Fibroblast of skin of right biceps (primary cell): ENCODE measurements at regions not wholly inside any gene's neighbourhood (a gene's known extent, or its start where the extent isn't known, plus 50 kb on each side); places are given as distances from the start of the nearest gene placed in this dataset.
"Not testable (repeated sequence)": the region's sequence is repeated elsewhere in the genome, so short reads cannot be mapped to it uniquely, and the experiment has no call there.

Source experiments
- DNase-seq: peaks from one replicate; pipeline ENCODE4 v3.0.0-alpha.2; 2013

DNA sequence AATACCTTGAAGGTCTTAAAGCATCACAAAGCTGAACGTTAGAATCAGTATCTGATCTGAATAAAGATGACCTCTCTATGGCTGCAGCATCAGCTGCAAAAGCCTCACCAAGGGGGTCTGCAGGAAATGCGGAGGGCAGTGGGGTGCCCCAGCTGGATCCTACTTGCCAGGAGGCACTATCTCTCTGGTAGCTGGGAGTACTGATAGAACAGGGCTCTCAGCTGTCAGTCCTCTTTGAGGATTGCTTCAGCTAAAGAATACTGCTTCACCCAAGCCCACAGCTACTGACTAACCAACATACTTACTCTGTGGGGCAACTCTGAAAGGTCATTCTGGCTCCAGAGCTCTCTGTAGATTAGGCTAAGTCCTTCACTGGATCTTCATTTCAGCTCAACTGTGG lies 112.5 kb upstream of the ZFP42 start:
- no peak for DNase-seq

GRCh38 chr4:187883836-187884475 lies 111.6 kb upstream of the ZFP42 start:
- no peak for DNase-seq

DNA sequence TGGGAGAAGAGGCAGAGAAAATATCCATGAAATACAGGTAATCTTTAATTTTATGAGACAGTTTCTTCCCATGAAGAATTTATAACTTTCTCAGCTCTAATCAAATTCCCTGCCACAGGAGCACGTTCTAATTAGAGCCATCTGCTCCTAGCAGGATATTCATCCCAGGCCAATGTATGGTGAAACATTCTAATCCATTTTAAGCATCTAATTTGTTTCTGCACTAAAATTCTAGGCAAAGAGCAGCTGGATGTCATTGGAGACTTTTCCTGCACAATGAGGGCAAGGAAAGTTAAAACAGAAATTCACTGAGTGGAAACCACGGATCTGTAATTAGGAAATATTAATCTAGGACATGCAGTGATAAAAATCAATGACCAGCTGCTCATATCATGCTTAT lies 107.7 kb upstream of the ZFP42 start:
- no peak for DNase-seq

DNA sequence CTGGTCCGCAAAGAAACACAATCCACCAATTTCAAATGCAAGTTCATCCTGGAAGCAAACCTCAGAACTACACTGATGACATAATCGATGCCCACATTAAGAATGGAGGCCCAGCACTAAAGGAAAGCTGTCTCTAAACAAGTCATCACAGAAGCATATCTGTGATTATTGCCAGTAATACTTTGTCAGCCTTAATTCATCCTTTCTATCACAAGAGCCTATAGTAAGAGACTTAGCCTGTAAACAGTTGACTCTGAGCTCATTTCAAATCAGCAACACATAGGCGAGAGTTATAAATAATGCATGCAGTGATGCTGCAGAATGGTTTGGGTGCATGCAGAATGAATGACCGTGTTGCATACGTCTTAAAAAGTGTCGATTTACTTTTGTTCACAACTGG lies 105.9 kb upstream of the ZFP42 start:
- DNase-seq: no peak

GRCh38 chr4:187893418-187893817 lies 102.2 kb upstream of the ZFP42 start:
- no peak for DNase-seq

DNA sequence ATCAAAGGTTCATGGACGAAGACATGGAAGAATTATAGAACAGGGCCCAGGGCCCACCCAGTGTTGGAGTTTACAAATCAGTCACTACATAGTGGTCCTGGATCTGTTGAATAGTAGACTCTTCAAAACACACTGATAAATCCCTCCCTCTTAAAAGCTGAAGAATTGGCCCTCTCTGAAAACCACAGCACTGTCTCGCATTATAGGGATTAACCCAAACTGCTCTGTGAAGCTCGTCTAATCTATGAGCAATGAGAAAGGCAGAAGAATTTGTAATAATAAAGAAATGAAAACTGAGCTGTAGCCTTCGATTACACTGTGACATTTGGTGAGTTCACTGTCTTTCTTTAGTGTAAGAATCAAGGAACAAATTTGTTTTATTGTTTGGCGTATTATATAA lies 92.5 kb upstream of the ZFP42 start:
- peak; percentile 44 for DNase-seq

DNA sequence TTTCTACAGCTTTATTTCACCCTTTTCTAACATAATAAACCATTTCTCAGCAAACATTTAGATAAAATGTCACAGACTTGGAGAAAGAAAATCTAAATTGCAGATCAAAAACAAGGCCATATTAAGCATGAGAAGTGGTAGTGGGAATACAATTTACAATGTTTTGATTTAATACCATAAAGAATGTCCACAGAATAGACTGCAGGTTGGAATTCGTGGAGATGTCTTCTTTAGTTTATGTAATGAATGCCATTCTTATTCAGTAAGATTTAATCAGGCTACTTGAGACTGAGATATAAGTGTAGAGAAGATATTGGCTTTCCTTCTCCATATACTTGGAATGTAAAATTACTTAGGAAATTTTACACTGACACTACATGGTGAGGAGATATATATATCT lies 91.9 kb upstream of the ZFP42 start:
- DNase-seq: peak; percentile 66

DNA sequence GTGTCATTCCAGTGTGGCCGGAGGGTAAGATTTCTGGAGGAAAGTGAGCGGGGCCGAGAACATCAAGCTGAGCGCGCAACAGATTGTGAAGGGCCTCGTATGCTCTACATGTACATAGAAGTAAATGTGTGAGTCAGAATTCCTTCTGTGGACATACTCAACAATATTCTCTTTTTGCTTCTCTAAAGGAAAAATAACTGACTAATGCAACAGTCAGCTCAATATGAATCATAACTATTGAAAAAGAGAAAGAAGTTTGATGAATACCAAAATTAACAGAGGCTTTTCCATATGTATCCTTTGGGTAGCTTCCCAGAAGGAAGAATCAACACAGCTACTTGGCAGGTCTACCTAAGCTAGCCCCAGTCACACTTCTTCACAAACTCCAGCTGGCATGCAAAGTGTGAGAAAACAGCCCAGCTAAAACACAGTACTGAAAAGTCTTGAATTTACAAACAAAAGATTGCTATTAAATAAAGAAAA lies 87.5 kb upstream of the ZFP42 start:
- DNase-seq: peak; percentile 92

GRCh38 chr4:187908731-187909130 lies 86.8 kb upstream of the ZFP42 start:
- no peak for DNase-seq

DNA sequence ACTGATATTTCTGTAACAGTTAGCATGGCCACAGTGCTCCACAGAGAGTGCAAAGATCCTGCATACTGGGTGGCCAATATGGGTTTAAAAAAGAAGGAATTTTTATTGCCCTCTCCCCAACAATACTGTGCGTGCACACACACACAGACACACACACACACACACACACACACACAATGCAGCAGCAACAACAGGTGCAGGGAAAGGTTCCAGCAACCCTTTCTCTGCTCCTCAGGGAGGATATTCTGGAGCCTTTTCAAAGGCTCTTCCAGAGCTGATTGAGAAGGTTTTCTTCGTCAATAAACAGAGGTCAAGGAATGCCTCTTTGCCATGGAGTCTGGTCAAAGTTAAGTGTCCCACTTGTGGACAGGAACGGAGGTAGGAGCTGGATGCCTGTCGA lies 84.8 kb upstream of the ZFP42 start:
- DNase-seq: no peak

DNA sequence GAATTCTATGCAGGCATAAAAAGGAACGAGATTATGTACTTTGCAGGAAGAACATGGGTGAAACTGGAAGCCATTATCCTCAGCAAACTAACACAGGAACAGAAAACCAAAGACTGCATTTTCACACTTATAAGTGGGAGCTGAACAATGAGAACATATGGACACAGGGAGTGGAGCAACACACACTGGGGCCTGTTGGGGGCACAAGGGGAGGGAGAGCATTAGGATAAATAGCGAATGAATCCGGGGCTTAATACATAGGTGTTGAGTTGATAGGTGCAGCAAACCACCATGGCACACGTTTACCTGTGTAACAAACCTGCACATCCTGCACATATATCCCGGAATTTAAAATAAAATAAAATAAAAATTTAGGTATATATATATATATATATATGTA lies 80.2 kb upstream of the ZFP42 start:
- DNase-seq: not testable (repeated sequence)

GRCh38 chr4:187919966-187920365 lies 75.6 kb upstream of the ZFP42 start:
- DNase-seq: no peak

DNA sequence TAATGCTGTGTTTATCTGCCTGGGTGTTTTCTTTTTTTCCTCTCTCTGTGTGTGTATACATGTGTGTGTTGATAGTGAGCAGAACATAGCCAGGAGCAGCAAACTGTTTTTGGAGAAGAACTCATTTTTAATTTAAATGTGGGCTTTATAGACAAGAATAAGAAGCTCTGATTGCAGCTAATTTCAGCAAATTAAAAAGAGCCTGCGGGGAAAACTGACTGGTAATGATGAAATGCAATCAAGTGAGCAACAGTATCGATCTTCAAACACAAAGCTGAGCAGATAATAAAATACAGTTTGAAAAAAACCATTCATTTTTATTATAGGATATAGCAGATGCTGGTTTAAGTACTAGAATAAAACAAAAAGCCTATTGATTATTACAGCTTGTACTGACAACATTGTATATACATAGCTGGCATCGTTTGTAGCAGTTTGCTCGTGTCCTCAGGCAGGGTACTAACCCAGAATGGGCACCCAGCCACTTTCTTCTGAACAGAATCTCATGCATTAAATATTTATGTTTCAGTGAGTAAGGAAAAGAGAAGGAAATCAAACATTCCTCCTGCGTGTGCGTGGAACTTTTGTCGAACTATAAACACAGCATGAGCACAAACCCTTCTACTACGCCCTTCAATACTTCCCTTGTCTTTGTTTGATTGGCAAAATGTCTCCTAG lies 73.5 kb upstream of the ZFP42 start:
- peak; percentile 16 for DNase-seq

GRCh38 chr4:187929024-187929423 lies 66.5 kb upstream of the ZFP42 start:
- no peak for DNase-seq

- DNase-seq: no peak
Measured at GRCh38 chr4:187934766-187935165, 60.8 kb upstream of the ZFP42 start.

DNA sequence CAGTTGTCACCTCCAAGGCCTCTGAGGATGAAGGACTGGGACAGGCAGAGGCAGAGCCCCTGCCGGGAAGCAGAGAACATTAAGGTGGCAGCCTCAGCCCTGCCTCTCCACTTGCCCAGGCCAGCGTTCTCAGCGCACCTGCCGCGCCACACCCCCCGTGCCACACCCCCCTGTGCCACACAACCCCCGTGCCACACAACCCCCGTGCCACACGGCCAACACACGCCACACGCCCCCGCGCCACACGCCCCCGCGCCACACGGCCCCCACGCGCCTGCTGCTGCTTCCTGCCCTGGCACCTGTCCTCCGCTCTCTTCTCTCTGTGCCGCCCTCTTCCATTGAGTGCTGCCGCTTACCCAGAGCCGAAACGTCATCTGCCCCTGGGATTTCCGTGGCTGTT lies 58.0 kb upstream of the ZFP42 start:
- no peak for DNase-seq

GRCh38 chr4:187940299-187940698 lies 55.3 kb upstream of the ZFP42 start:
- DNase-seq: peak; percentile 6

- DNase-seq: no peak
Measured at GRCh38 chr4:187942968-187943367, 52.6 kb upstream of the ZFP42 start.

DNA sequence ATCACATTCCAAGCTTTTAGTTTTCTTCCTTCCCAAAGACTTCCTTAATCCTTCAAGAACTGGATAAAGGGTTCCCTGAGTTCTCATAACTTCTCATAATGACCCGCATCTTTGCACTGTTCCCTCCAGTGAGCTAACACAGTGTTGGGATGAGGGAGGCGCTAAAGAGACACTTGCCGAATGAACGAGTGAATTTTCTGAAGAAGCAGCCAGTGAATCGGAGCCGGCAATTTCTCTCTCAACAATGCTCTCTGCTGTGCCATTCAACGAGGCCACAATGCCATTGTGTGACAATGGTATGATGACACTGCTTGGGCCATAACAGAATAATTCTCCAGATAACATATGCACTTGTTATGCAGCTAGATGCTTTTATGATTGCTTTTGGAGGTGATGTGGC lies 51.4 kb upstream of the ZFP42 start:
- no peak for DNase-seq
